ENCODE measurements at regions not wholly inside any gene's neighbourhood (a gene's known extent, or its start where the extent isn't known, plus 50 kb on each side); places are given as distances from the start of the nearest gene placed in this dataset.

DNA sequence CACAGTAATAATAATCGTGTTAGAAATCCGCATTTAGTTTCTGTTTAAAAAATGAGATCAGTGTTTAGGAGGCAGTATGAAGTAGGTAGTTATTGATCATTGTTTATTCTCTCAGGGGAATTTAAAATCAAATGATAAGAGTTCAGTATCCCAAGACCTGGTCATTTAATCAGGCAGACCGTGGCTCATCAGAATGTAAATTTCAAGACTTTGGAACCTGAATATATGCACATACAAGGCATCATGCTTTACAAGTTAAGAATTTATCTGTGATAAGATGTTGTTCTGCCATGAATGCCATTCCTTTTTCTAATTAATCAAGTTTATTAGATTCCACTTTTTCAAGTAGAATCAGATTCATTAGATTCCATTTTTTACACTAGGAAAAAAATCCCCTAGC, 133.5 kb upstream of the MAOA start:
- Histone ChIP-seq H4K8ac (ENCODE audit: low read depth, low read length) (no peak overlapping the region), H3K9me3 (ENCODE audit: insufficient read depth, low read depth, low read length) (no peaks in the 10 kb centered on the region), H4K12ac (ENCODE audit: low read depth, low read length) (no peak overlapping the region), H4K91ac (ENCODE audit: low read depth, low read length) (no peak overlapping the region), H2AK5ac (ENCODE audit: low read length) (no peak overlapping the region), H3K18ac (ENCODE audit: low read length) (no peak overlapping the region), H3K27me3 (ENCODE audit: insufficient read depth, low read length) (no peaks in the 10 kb centered on the region), H2BK5ac (ENCODE audit: low read depth, low read length, poor library complexity) (no peak overlapping the region), H3K36me3 (ENCODE audit: control insufficient read depth in 1 of 2, insufficient read depth in 2 of 2, low read length in 2 of 2) (no peaks in the 10 kb centered on the region), H3K79me1 (ENCODE audit: low read length) (no peaks in the 10 kb centered on the region), H3K4ac (ENCODE audit: low read depth, low read length) (no peak overlapping the region), H3K4me1 (ENCODE audit: control insufficient read depth in 1 of 2, insufficient read depth in 2 of 2, low read length in 2 of 2) (no peaks in the 10 kb centered on the region), H3K4me3 (ENCODE audit: low read depth, low read length) (no peak overlapping the region), H3K27ac (ENCODE audit: low read depth, low read length) (no peak overlapping the region), H2BK120ac (ENCODE audit: insufficient read depth, low read length, poor library complexity) (no peak overlapping the region), H3K23ac (ENCODE audit: low read length) (no peak overlapping the region), H3K14ac (ENCODE audit: low read length) (no peak overlapping the region), H3K4me2 (ENCODE audit: low read length) (no peak overlapping the region), H3K9ac (ENCODE audit: low read length) (no peak overlapping the region), H3K79me2 (ENCODE audit: control insufficient read depth, insufficient read depth, low read length, poor library complexity) (no peaks in the 10 kb centered on the region), H2AFZ (ENCODE audit: insufficient read depth, low read length, poor library complexity) (no peak overlapping the region), H2BK12ac (ENCODE audit: low read length) (no peak overlapping the region)
- no CpG with 5 or more reads among the region's 3 CpGs for WGBS (ENCODE audit: extremely low coverage, insufficient coverage, insufficient read length)
- DNase-seq = no peak

DNA sequence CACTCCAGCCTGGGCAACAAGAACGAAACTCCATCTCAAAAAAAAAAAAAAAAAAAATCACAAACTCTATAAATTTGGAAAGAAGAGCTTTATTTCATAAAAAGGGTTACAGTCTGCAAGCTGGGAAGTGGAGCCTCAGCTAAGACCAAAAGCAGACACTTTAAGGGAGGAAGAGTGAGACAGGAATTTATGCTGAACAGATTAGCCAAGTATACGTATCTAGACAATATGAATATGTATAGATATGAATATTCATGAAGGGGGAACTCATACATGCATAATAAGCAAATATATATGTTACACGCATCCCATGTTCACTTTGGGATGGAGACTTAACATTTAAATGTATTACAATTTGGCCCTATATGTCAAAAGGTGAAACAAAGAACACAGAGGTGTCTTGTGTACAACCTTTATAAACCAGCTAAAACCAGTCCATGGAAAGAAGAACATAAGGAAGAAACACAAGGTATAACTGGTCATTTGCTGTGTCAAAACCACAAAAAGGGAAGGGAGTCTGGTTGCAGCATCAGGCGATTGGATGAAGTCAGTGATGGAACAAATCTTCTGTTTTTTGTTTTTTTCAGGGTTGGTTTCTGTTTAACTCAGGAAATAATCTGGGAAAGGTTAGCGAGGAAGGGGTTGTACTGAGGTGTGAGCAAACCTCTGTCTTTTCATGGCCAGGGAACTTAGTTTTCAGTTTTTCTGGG, 130.0 kb upstream of the MAOA start:
- WGBS (ENCODE audit: extremely low coverage, insufficient coverage, insufficient read length) = no CpG with 5 or more reads among the region's 5 CpGs
- Histone ChIP-seq H2AK5ac (ENCODE audit: low read length) (no peak overlapping the region), H3K79me1 (ENCODE audit: low read length) (no peaks in the 10 kb centered on the region), H3K27ac (ENCODE audit: low read depth, low read length) (no peak overlapping the region), H3K36me3 (ENCODE audit: control insufficient read depth in 1 of 2, insufficient read depth in 2 of 2, low read length in 2 of 2) (no peaks in the 10 kb centered on the region), H3K23ac (ENCODE audit: low read length) (no peak overlapping the region), H3K79me2 (ENCODE audit: control insufficient read depth, insufficient read depth, low read length, poor library complexity) (no peaks in the 10 kb centered on the region), H2BK120ac (ENCODE audit: insufficient read depth, low read length, poor library complexity) (no peak overlapping the region), H3K4me2 (ENCODE audit: low read length) (no peak overlapping the region), H3K4me3 (ENCODE audit: low read depth, low read length) (no peak overlapping the region), H3K14ac (ENCODE audit: low read length) (no peak overlapping the region), H4K12ac (ENCODE audit: low read depth, low read length) (no peak overlapping the region), H3K18ac (ENCODE audit: low read length) (no peak overlapping the region), H2AFZ (ENCODE audit: insufficient read depth, low read length, poor library complexity) (no peak overlapping the region), H3K9me3 (ENCODE audit: insufficient read depth, low read depth, low read length) (no peaks in the 10 kb centered on the region), H2BK5ac (ENCODE audit: low read depth, low read length, poor library complexity) (no peak overlapping the region), H4K8ac (ENCODE audit: low read depth, low read length) (no peak overlapping the region), H3K27me3 (ENCODE audit: insufficient read depth, low read length) (no peaks in the 10 kb centered on the region), H3K4ac (ENCODE audit: low read depth, low read length) (no peak overlapping the region), H3K4me1 (ENCODE audit: control insufficient read depth in 1 of 2, insufficient read depth in 2 of 2, low read length in 2 of 2) (no peaks in the 10 kb centered on the region), H4K91ac (ENCODE audit: low read depth, low read length) (no peak overlapping the region), H3K9ac (ENCODE audit: low read length) (no peak overlapping the region), H2BK12ac (ENCODE audit: low read length) (no peak overlapping the region)
- DNase-seq = no peak

DNA sequence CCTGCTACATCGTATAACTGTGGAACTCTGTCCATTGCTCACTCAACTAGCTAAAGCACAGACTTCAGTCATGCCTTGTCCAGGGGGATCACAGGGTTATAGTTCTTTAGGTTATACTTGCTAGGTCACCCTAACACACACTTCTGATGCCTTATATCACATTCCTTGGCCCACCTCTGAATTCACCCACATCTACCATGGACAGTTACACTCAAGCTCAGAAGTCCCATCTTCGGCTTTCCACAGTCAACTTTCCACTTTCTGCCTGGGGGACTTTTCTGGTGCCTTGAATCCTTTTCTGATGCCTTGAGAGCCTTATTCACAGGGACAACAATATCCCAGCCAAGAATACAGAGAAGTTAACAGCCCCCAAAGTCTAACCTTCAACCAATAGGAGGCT, 129.2 kb upstream of the MAOA start:
- Histone ChIP-seq H3K9ac (ENCODE audit: low read length) (no peak overlapping the region), H3K18ac (ENCODE audit: low read length) (no peak overlapping the region), H3K27me3 (ENCODE audit: insufficient read depth, low read length) (no peaks in the 10 kb centered on the region), H2BK120ac (ENCODE audit: insufficient read depth, low read length, poor library complexity) (no peak overlapping the region), H3K9me3 (ENCODE audit: insufficient read depth, low read depth, low read length) (no peaks in the 10 kb centered on the region), H3K79me1 (ENCODE audit: low read length) (no peaks in the 10 kb centered on the region), H3K4ac (ENCODE audit: low read depth, low read length) (no peak overlapping the region), H4K8ac (ENCODE audit: low read depth, low read length) (no peak overlapping the region), H3K4me2 (ENCODE audit: low read length) (no peak overlapping the region), H3K36me3 (ENCODE audit: control insufficient read depth in 1 of 2, insufficient read depth in 2 of 2, low read length in 2 of 2) (no peaks in the 10 kb centered on the region), H3K23ac (ENCODE audit: low read length) (no peak overlapping the region), H3K4me1 (ENCODE audit: control insufficient read depth in 1 of 2, insufficient read depth in 2 of 2, low read length in 2 of 2) (no peaks in the 10 kb centered on the region), H2BK12ac (ENCODE audit: low read length) (no peak overlapping the region), H3K14ac (ENCODE audit: low read length) (no peak overlapping the region), H2BK5ac (ENCODE audit: low read depth, low read length, poor library complexity) (no peak overlapping the region), H4K12ac (ENCODE audit: low read depth, low read length) (no peak overlapping the region), H3K27ac (ENCODE audit: low read depth, low read length) (no peak overlapping the region), H4K91ac (ENCODE audit: low read depth, low read length) (no peak overlapping the region), H2AK5ac (ENCODE audit: low read length) (no peak overlapping the region), H3K4me3 (ENCODE audit: low read depth, low read length) (no peak overlapping the region), H3K79me2 (ENCODE audit: control insufficient read depth, insufficient read depth, low read length, poor library complexity) (no peaks in the 10 kb centered on the region), H2AFZ (ENCODE audit: insufficient read depth, low read length, poor library complexity) (no peak overlapping the region)
- no peak for DNase-seq
- no CpG with 5 or more reads among the region's 2 CpGs for WGBS (ENCODE audit: extremely low coverage, insufficient coverage, insufficient read length)

DNA sequence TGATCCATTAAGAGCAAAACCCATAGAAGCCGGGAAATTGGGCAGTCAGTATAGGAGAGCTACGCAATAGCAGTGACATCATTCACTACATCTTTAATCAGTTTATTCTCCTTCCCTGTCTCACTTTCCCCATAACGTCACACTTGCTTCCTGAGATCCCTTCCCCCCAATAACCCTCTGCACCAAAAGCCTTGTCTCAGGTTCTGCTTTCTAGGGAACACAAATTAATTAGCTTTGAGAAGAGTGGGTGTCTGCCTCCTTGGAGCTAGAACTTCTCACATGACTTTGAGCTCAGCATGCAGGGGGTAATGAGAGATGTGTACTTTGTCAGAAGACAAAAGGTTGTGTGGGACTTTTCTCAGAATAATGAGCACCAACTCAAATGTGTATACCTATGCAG, 128.3 kb upstream of the MAOA start:
- no peak overlapping the region for H3K27ac ChIP-seq (ENCODE audit: low read depth, low read length)
- no peaks in the 10 kb centered on the region for H3K4me1 ChIP-seq (ENCODE audit: control insufficient read depth in 1 of 2, insufficient read depth in 2 of 2, low read length in 2 of 2)
- no peaks in the 10 kb centered on the region for H3K79me2 ChIP-seq (ENCODE audit: control insufficient read depth, insufficient read depth, low read length, poor library complexity)
- H3K27me3 ChIP-seq (ENCODE audit: insufficient read depth, low read length) = no peaks in the 10 kb centered on the region
- no peak overlapping the region for H3K4me3 ChIP-seq (ENCODE audit: low read depth, low read length)
- H2BK12ac ChIP-seq (ENCODE audit: low read length) = no peak overlapping the region
- no peak overlapping the region for H2BK120ac ChIP-seq (ENCODE audit: insufficient read depth, low read length, poor library complexity)
- no peak overlapping the region for H2AFZ ChIP-seq (ENCODE audit: insufficient read depth, low read length, poor library complexity)
- no peak overlapping the region for H3K23ac ChIP-seq (ENCODE audit: low read length)
- no peak for DNase-seq
- no peaks in the 10 kb centered on the region for H3K36me3 ChIP-seq (ENCODE audit: control insufficient read depth in 1 of 2, insufficient read depth in 2 of 2, low read length in 2 of 2)
- no peaks in the 10 kb centered on the region for H3K79me1 ChIP-seq (ENCODE audit: low read length)
- H3K14ac ChIP-seq (ENCODE audit: low read length) = no peak overlapping the region
- H3K4me2 ChIP-seq (ENCODE audit: low read length) = no peak overlapping the region
- no peak overlapping the region for H3K18ac ChIP-seq (ENCODE audit: low read length)
- no peak overlapping the region for H4K91ac ChIP-seq (ENCODE audit: low read depth, low read length)
- no CpG with 5 or more reads among the region's 3 CpGs for WGBS (ENCODE audit: extremely low coverage, insufficient coverage, insufficient read length)
- no peak overlapping the region for H4K8ac ChIP-seq (ENCODE audit: low read depth, low read length)
- H4K12ac ChIP-seq (ENCODE audit: low read depth, low read length) = no peak overlapping the region
- no peak overlapping the region for H2AK5ac ChIP-seq (ENCODE audit: low read length)
- H2BK5ac ChIP-seq (ENCODE audit: low read depth, low read length, poor library complexity) = no peak overlapping the region
- H3K4ac ChIP-seq (ENCODE audit: low read depth, low read length) = no peak overlapping the region
- no peaks in the 10 kb centered on the region for H3K9me3 ChIP-seq (ENCODE audit: insufficient read depth, low read depth, low read length)
- no peak overlapping the region for H3K9ac ChIP-seq (ENCODE audit: low read length)

Measured in trophoblast cell (in vitro differentiated cells and primary cell).